MM.1S (cell line): ENCODE measurements at regions not wholly inside any gene's neighbourhood (a gene's known extent, or its start where the extent isn't known, plus 50 kb on each side); places are given as distances from the start of the nearest gene placed in this dataset.

Source experiments
- DNase-seq: peaks from one replicate; pipeline ENCODE4 v3.0.0-alpha.2; 2015
- H2AFZ ChIP-seq: fragments of 300-600 bp; sonication (generic); 2 replicates; pipeline ENCODE4 v1.6.0; 2016; ENCODE audit warnings: antibody characterized with exemption, low read length
- H3F3A ChIP-seq: fragments of 300-600 bp; sonication (generic); 2 replicates; pipeline ENCODE4 v1.6.1; 2016; ENCODE audit warnings: mild to moderate bottlenecking, antibody characterized with exemption, low read length, moderate library complexity, mixed read lengths; ENCODE audit not compliant: insufficient read depth
- H3K27ac ChIP-seq: fragments of 300-600 bp; sonication (generic); 2 replicates; pipeline ENCODE4 v1.5.1; 2016; ENCODE audit warnings: mild to moderate bottlenecking, low read length
- H3K27me3 ChIP-seq: fragments of 300-600 bp; sonication (generic); replicated peaks from 2 replicates; pipeline ENCODE4 v1.6.0; 2016; ENCODE audit warnings: low read length; ENCODE audit not compliant: insufficient read depth
- H3K36me3 ChIP-seq: fragments of 300-600 bp; sonication (generic); replicated peaks from 2 replicates; pipeline ENCODE4 v1.6.1; 2016; ENCODE audit warnings: mild to moderate bottlenecking, low read length, mixed read lengths; ENCODE audit not compliant: insufficient read depth
- H3K4me1 ChIP-seq: fragments of 300-600 bp; sonication (generic); 2 replicates; pipeline ENCODE4 v1.6.1; 2016; ENCODE audit warnings: low read length, mixed read lengths
- H3K4me2 ChIP-seq: fragments of 300-600 bp; sonication (generic); 2 replicates; pipeline ENCODE4 v1.6.0; 2016; ENCODE audit warnings: low read depth, low read length
- H3K4me3 ChIP-seq: fragments of 300-600 bp; sonication (generic); 2 replicates; pipeline ENCODE4 v1.5.1; 2016; ENCODE audit warnings: low read length, mixed read lengths
- H3K79me2 ChIP-seq: fragments of 300-600 bp; sonication (generic); 2 replicates; pipeline ENCODE4 v1.6.1; 2016; ENCODE audit warnings: mixed run types, low read length, mixed read lengths
- H3K9ac ChIP-seq: fragments of 300-600 bp; sonication (generic); 2 replicates; pipeline ENCODE4 v1.6.1; 2016; ENCODE audit warnings: low read length, mixed read lengths
- H3K9me2 ChIP-seq: fragments of 300-600 bp; sonication (generic); replicated peaks from 2 replicates; pipeline ENCODE4 v1.6.1; 2016; ENCODE audit warnings: mild to moderate bottlenecking, low read length, mixed read lengths; ENCODE audit not compliant: insufficient read depth
- H3K9me3 ChIP-seq: fragments of 300-600 bp; sonication (generic); replicated peaks from 2 replicates; pipeline ENCODE4 v1.6.1; 2016; ENCODE audit warnings: mild to moderate bottlenecking, low read length, mixed read lengths; ENCODE audit not compliant: insufficient read depth
- H4K20me1 ChIP-seq: fragments of 300-600 bp; sonication (generic); 2 replicates; pipeline ENCODE4 v1.6.1; 2016; ENCODE audit warnings: mild to moderate bottlenecking, low read length, moderate library complexity, mixed read lengths; ENCODE audit not compliant: insufficient read depth
- EZH2 ChIP-seq: fragments of 300-600 bp; sonication (generic); optimal IDR thresholded peaks from 2 replicates; pipeline ENCODE3; 2017; ENCODE audit warnings: low read depth, mild to moderate bottlenecking, antibody characterized with exemption, low read length, mixed read lengths
- EZH2phosphoT487 ChIP-seq: fragments of 300-600 bp; sonication (generic); IDR thresholded peaks from 2 replicates; pipeline ENCODE4 v1.6.1; 2018; ENCODE audit warnings: antibody characterized with exemption, low read length
- TF ChIP-seq, protein P1 (sequence below): fragments of 300-600 bp; sonication (generic); IDR thresholded peaks from 2 replicates; pipeline ENCODE4 v1.5.1; 2016; ENCODE audit warnings: antibody characterized with exemption, low read length, mixed read lengths

DNA sequence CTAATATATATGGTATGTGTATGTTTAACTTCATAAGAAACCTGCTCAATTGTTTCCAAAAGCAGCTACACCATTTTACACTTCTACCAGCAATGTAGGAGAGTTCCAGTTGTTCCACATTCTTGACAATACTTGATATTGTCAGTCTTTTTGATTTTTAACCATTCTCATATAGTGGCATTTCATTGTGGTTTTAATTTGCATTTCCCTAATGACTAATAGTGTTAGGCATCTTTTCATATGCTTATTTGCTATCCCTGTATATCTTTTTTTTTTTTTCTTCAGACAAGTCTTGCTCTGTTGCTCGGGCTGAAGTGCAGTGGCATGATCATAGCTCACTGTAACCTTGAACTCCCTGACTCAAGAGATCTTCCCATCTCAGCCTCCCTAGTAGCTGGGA is 58.2 kb upstream of the TRIM2 start:
- Histone ChIP-seq H3K4me1 (no peaks in the 10 kb centered on the region), H3K79me2 (no peaks in the 10 kb centered on the region), H3K27me3 (no peaks in the 10 kb centered on the region), H4K20me1 (no peaks in the 10 kb centered on the region), H3F3A (no peaks in the 10 kb centered on the region), H3K9me2 (no peaks in the 10 kb centered on the region), H3K4me3 (no peak overlapping the region), H3K9ac (no peak overlapping the region), H2AFZ (no peak overlapping the region), H3K4me2 (no peak overlapping the region), H3K27ac (no peak overlapping the region), H3K9me3 (no peaks in the 10 kb centered on the region), H3K36me3 (no peaks in the 10 kb centered on the region)
- DNase-seq = no peak
- TF ChIP-seq EZH2 = no peak

DNA sequence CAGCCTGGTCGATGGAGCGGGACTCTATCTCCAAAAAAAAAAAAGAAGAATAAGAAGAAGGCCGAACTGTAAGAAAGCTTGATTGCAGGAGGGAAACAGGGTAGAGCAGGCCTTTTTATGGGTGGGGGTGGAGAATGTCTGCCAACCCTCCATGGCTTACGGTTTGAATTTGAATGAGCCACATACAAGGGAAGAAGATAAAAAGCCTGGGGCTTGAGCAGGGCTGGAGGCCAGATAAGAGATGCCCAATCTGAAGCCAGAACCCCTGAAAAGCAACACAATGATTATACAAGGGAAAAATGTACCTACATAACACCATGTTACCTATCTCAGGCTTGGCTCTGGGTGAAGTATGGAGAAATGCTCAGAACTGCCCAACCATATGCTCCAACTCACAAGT is 57.3 kb upstream of the TRIM2 start:
- no peaks in the 10 kb centered on the region for H3K4me1 ChIP-seq
- no peak overlapping the region for H2AFZ ChIP-seq
- H3K9me3 ChIP-seq = no peaks in the 10 kb centered on the region
- H3K36me3 ChIP-seq = no peaks in the 10 kb centered on the region
- no peak overlapping the region for H3K9ac ChIP-seq
- DNase-seq = no peak
- no peak overlapping the region for H3K4me3 ChIP-seq
- H4K20me1 ChIP-seq = no peaks in the 10 kb centered on the region
- H3F3A ChIP-seq = no peaks in the 10 kb centered on the region
- no peaks in the 10 kb centered on the region for H3K79me2 ChIP-seq
- no peaks in the 10 kb centered on the region for H3K9me2 ChIP-seq
- TF ChIP-seq, protein P1, sequence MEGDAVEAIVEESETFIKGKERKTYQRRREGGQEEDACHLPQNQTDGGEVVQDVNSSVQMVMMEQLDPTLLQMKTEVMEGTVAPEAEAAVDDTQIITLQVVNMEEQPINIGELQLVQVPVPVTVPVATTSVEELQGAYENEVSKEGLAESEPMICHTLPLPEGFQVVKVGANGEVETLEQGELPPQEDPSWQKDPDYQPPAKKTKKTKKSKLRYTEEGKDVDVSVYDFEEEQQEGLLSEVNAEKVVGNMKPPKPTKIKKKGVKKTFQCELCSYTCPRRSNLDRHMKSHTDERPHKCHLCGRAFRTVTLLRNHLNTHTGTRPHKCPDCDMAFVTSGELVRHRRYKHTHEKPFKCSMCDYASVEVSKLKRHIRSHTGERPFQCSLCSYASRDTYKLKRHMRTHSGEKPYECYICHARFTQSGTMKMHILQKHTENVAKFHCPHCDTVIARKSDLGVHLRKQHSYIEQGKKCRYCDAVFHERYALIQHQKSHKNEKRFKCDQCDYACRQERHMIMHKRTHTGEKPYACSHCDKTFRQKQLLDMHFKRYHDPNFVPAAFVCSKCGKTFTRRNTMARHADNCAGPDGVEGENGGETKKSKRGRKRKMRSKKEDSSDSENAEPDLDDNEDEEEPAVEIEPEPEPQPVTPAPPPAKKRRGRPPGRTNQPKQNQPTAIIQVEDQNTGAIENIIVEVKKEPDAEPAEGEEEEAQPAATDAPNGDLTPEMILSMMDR = no peak
- TF ChIP-seq EZH2 = no peak
- no peak for TF ChIP-seq EZH2phosphoT487
- no peak overlapping the region for H3K4me2 ChIP-seq
- no peaks in the 10 kb centered on the region for H3K27me3 ChIP-seq
- no peak overlapping the region for H3K27ac ChIP-seq

DNA sequence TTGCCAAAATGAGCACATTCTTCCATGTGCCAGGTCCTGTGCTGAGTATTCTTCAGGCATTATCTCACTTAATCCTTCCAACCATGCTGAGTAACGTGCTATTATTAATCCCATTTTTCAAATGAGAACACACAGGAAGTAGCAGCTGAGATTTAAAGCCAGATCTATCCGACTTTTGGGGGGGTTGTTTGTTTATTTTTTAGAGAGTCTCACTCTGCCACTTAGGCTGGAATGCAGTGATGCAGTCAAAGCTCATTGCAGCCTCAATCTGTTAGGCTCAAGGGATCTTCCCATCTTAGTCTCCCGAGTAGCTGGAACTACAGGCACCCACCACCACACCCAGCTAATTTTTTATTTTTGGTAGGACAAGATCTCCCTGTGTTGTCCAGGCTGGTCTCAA is 55.5 kb upstream of the TRIM2 start:
- Histone ChIP-seq H3K4me3 (no peak overlapping the region), H3K9ac (no peak overlapping the region), H3K4me1 (no peaks in the 10 kb centered on the region), H3K27me3 (0 out of 2 replicates have a peak, but pooled peaks cover 3% of the 10 kb centered on the region), H3K4me2 (no peak overlapping the region), H3K9me3 (no peaks in the 10 kb centered on the region), H3K79me2 (no peaks in the 10 kb centered on the region), H3K27ac (no peak overlapping the region), H2AFZ (no peak overlapping the region), H3K9me2 (no peaks in the 10 kb centered on the region), H4K20me1 (no peaks in the 10 kb centered on the region), H3F3A (no peaks in the 10 kb centered on the region), H3K36me3 (no peaks in the 10 kb centered on the region)
- TF ChIP-seq, protein P1 = no peak
- no peak for TF ChIP-seq EZH2
- no peak for TF ChIP-seq EZH2phosphoT487
- no peak for DNase-seq

DNA sequence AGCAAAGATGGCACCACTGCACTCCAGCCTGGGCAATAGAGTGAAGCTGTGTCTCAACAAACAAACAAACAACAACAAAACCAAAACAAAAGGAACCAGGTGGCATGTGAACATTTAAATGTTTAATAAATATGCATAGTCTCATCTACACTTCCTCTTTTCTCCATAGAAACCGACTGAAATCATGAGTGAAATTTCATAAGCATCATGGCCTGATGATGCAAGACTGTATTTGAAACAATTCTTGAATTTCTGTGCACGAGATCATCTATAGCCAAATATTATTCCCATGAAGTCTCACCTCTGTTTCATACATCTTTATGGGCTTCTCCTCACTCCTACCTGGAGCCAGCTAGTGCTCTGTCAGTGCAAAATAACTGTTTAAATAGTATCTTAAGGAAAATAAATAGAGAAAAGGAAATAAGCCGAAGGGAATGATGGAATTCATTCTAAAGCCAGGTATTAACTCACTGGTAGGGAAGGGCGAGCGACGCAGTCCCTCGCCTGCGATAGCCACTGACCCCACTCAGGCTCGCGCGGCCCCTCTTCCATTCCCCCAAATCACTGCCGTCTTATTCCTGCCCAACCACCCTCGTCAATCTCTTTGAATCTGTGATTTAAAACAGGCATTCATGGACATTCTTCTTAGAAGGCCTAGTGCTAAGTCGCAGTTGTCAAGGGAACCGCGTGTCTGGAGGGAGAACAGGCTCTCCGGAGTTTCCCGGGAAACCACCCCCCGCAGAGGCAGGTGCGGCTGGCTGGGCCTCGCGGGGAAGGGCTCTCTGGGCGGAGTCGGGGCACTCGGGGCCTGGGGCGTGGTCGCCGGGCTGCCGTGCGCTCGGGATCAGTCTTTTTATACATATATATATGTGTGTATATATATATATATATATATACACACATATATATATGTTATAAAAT is 52.4 kb upstream of the TRIM2 start:
- Histone ChIP-seq H3K4me2 (no peak overlapping the region), H3K4me1 (no peaks in the 10 kb centered on the region), H3K27me3 (0 out of 2 replicates have a peak, but pooled peaks cover 6% of the 10 kb centered on the region), H3K9me3 (no peaks in the 10 kb centered on the region), H2AFZ (no peak overlapping the region), H3F3A (no peaks in the 10 kb centered on the region), H3K9ac (no peak overlapping the region), H3K9me2 (no peaks in the 10 kb centered on the region), H3K27ac (no peak overlapping the region), H4K20me1 (no peaks in the 10 kb centered on the region), H3K4me3 (no peak overlapping the region), H3K79me2 (no peaks in the 10 kb centered on the region), H3K36me3 (no peaks in the 10 kb centered on the region)
- TF ChIP-seq EZH2phosphoT487 (no peak), EZH2 (no peak)
- TF ChIP-seq, protein P1 = no peak
- no peak for DNase-seq
